Caco-2 (cell line): ENCODE measurements at regions not wholly inside any gene's neighbourhood (a gene's known extent, or its start where the extent isn't known, plus 50 kb on each side); places are given as distances from the start of the nearest gene placed in this dataset.
"Not testable (repeated sequence)": the region's sequence is repeated elsewhere in the genome, so short reads cannot be mapped to it uniquely, and the experiment has no call there.

Experiments
- BruUV-seq: library from RNA; stranded (reverse); fragments of 400-500 nt; replicated peaks from 2 replicates; lab custom pipeline; 2021; lab: Mats Ljungman, UMichigan
- CTCF ChIA-PET: fragments of 300-600 bp; sonication (Branson Sonifier 250); formaldehyde crosslinking; loops from one replicate; lab custom pipeline; 2022; ENCODE audit warnings: antibody characterized with exemption; lab: Charles Lee
- POLR2A ChIA-PET: fragments of 300-600 bp; sonication (Branson Sonifier 250); formaldehyde crosslinking; loops from one replicate; lab custom pipeline; 2022; ENCODE audit warnings: antibody characterized with exemption; lab: Charles Lee
- DNase-seq, 2 experiments: peaks; one replicate each; pipeline versions ENCODE4 v3.0.0 to v3.0.0-alpha.2; 2020 to 2022
- H3K27me3 ChIP-seq: replicated peaks from 2 replicates; pipeline ENCODE4 v1.6.0; 2011; ENCODE audit warnings: low read length; ENCODE audit not compliant: control insufficient read depth, insufficient read depth
- H3K36me3 ChIP-seq: 2 replicates; pipeline ENCODE4 v1.5.1; 2011; ENCODE audit warnings: low read length; ENCODE audit not compliant: control insufficient read depth, insufficient read depth
- H3K4me1 ChIP-seq: fragments of 250-450 bp; sonication (Bioruptor Pico); 2 replicates; pipeline ENCODE4 v1.5.1; 2020; ENCODE audit warnings: mild to moderate bottlenecking
- H3K4me3 ChIP-seq: 2 replicates; pipeline ENCODE4 v1.5.1; 2011; ENCODE audit warnings: low read depth, mild to moderate bottlenecking, control low read depth, low read length
- H3K9me3 ChIP-seq: fragments of 250-450 bp; sonication (Bioruptor Pico); 2 replicates; pipeline ENCODE4 v1.5.1; 2020; ENCODE audit warnings: mild to moderate bottlenecking, moderate library complexity
- H3K27ac Mint-ChIP-seq: one replicate; pipeline ENCODE4 v1.8.0; 2022; ENCODE audit warnings: mixed read lengths; ENCODE audit not compliant: unreplicated experiment
- H3K27me3 Mint-ChIP-seq: one replicate; pipeline ENCODE4 v1.8.0; 2022; ENCODE audit warnings: mixed read lengths; ENCODE audit not compliant: insufficient read depth, unreplicated experiment
- H3K36me3 Mint-ChIP-seq: one replicate; pipeline ENCODE4 v1.8.0; 2022; ENCODE audit warnings: mild to moderate bottlenecking, mixed read lengths; ENCODE audit not compliant: insufficient read depth, unreplicated experiment
- H3K4me1 Mint-ChIP-seq: one replicate; pipeline ENCODE4 v1.8.0; 2022; ENCODE audit warnings: low read depth, mixed read lengths; ENCODE audit not compliant: unreplicated experiment
- H3K4me3 Mint-ChIP-seq: one replicate; pipeline ENCODE4 v1.8.0; 2022; ENCODE audit warnings: mild to moderate bottlenecking, moderate library complexity, mixed read lengths; ENCODE audit not compliant: unreplicated experiment
- H3K9me3 Mint-ChIP-seq: one replicate; pipeline ENCODE4 v1.8.0; 2022; ENCODE audit warnings: mixed read lengths; ENCODE audit not compliant: unreplicated experiment
- intact Hi-C: fragments of 100-400 bp; cut with micrococcal nuclease; formaldehyde crosslinking; loops from one replicate; pipeline ENCODE4 v1.10.0; 2022; ENCODE audit not compliant: unreplicated experiment
- TF ChIP-seq, protein P1 (sequence below), 2 experiments: fragments of 200-600 bp in 1 of 2; IDR thresholded peaks; 1 replicate in 1 of 2; 2 replicates in 1 of 2; pipeline versions ENCODE4 v1.5.1 to v1.8.0; 2011 to 2022; ENCODE audit warnings: antibody characterized with exemption in 1 of 2, control low read depth in 1 of 2, inconsistent platforms in 1 of 2, low read depth in 1 of 2, low read length in 1 of 2, mild to moderate bottlenecking in 1 of 2, moderate library complexity in 1 of 2; ENCODE audit not compliant: insufficient read depth in 1 of 2, severe bottlenecking in 1 of 2, unreplicated experiment in 1 of 2

DNA sequence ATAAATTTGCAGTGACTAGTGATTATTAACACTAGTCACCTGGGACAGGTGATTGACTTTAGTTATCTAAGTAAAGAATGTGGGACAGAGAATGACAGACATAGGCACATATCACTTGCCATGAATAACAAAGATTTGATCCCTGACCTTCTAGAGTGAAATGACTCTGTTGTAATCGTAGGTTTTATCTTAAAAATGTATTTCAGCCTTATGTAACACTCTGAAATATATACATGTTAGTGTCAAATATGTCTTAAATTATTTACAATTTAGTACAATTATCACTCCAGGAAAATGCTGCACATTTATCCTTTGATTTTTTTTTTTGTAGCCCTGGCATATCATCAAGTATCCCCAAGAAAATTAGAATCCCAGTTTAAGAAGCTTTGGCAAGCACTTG, 186.4 kb upstream of the PTGFR start:
- ChIA-PET POLR2A (no interaction called here), CTCF (no interaction called here)
- H3K27me3 ChIP-seq, result no peaks in the 10 kb centered on the region
- Mint-ChIP-seq H3K27me3 (peaks cover 4% of the 10 kb centered on the region), H3K9me3 (no peaks in the 10 kb centered on the region), H3K27ac (no peak overlapping the region), H3K4me3 (no peak overlapping the region), H3K36me3 (no peaks in the 10 kb centered on the region), H3K4me1 (no peaks in the 10 kb centered on the region)
- intact Hi-C loops, result no loop called here
- TF ChIP-seq, protein P1, sequence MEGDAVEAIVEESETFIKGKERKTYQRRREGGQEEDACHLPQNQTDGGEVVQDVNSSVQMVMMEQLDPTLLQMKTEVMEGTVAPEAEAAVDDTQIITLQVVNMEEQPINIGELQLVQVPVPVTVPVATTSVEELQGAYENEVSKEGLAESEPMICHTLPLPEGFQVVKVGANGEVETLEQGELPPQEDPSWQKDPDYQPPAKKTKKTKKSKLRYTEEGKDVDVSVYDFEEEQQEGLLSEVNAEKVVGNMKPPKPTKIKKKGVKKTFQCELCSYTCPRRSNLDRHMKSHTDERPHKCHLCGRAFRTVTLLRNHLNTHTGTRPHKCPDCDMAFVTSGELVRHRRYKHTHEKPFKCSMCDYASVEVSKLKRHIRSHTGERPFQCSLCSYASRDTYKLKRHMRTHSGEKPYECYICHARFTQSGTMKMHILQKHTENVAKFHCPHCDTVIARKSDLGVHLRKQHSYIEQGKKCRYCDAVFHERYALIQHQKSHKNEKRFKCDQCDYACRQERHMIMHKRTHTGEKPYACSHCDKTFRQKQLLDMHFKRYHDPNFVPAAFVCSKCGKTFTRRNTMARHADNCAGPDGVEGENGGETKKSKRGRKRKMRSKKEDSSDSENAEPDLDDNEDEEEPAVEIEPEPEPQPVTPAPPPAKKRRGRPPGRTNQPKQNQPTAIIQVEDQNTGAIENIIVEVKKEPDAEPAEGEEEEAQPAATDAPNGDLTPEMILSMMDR (IDR thresholded peaks at IDR 0.05; ENCODE audit: insufficient read depth in 1 of 2, low read depth in 1 of 2, low read length in 1 of 2, severe bottlenecking in 1 of 2, unreplicated experiment in 1 of 2), result no peak
- no TSS peak for BruUV-seq
- H3K36me3 ChIP-seq, result no peaks in the 10 kb centered on the region
- H3K4me1 ChIP-seq, result no peaks in the 10 kb centered on the region
- DNase-seq, result no peak
- H3K9me3 ChIP-seq, result no peaks in the 10 kb centered on the region
- H3K4me3 ChIP-seq, result no peak overlapping the region

DNA sequence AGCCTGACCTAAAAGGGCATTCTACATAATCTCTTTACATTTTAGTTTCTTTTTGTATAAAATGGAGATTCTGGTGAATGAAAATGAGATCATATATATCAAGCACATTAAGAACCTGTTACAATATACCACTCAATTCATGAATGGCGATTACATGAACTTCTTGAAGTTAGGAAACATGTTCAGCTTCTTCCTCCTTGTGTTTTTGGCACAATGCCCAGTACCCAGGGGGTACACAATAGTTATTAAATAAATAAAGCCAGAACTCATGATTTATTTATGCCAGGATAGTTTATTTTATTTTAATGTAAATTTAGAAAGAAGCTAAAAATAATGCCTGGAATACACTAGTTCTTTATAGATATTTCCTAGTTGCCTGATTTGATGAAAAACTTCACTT, 186.0 kb upstream of the PTGFR start:
- H3K4me3 ChIP-seq, result no peak overlapping the region
- Mint-ChIP-seq H3K27ac (no peak overlapping the region), H3K4me3 (no peak overlapping the region), H3K9me3 (no peaks in the 10 kb centered on the region), H3K27me3 (peaks cover 4% of the 10 kb centered on the region), H3K36me3 (no peaks in the 10 kb centered on the region), H3K4me1 (no peaks in the 10 kb centered on the region)
- no TSS peak for BruUV-seq
- intact Hi-C loops, result no loop called here
- CTCF ChIA-PET, result no interaction called here
- no peak for DNase-seq
- POLR2A ChIA-PET, result no interaction called here
- H3K9me3 ChIP-seq, result no peaks in the 10 kb centered on the region
- no peaks in the 10 kb centered on the region for H3K36me3 ChIP-seq
- TF ChIP-seq, protein P1 (IDR thresholded peaks at IDR 0.05; ENCODE audit: insufficient read depth in 1 of 2, low read depth in 1 of 2, low read length in 1 of 2, severe bottlenecking in 1 of 2, unreplicated experiment in 1 of 2), result no peak
- no peaks in the 10 kb centered on the region for H3K4me1 ChIP-seq
- no peaks in the 10 kb centered on the region for H3K27me3 ChIP-seq

- H3K36me3 Mint-ChIP-seq, intact Hi-C loops, H3K9me3 Mint-ChIP-seq, H3K4me1 Mint-ChIP-seq, H3K4me1 ChIP-seq, H3K4me3 Mint-ChIP-seq, POLR2A ChIA-PET, H3K27me3 ChIP-seq, H3K4me3 ChIP-seq, H3K27ac Mint-ChIP-seq, H3K36me3 ChIP-seq, CTCF ChIA-PET, H3K27me3 Mint-ChIP-seq, DNase-seq, BruUV-seq, H3K9me3 ChIP-seq: not testable (repeated sequence)
These were observed 180.5 kb upstream of the PTGFR start for GRCh38 chr1:78310261-78310660.

DNA sequence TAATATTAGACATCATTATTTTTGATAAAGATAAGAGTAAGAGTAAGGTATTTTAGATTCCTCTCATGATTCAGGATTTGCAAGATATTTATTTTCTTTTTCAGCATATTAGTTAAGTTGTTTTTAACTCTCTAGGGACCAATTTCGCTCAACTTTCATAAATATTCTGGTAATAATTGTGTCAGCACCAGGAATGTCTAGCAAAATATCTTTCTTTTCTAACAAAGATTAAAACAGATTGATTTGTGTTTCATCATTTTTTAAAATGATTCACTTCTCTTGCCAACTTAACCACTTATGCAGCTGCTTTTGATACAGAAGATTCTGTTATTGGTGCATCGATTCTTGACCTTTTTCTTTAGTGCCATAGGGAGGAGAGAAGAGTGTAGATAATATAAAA, 172.8 kb upstream of the PTGFR start:
- BruUV-seq, result no TSS peak

More for the DNA sequence above, 172.8 kb upstream of the PTGFR start:
- H3K36me3 ChIP-seq, result no peaks in the 10 kb centered on the region
- TF ChIP-seq, protein P1 (IDR thresholded peaks at IDR 0.05; ENCODE audit: insufficient read depth in 1 of 2, low read depth in 1 of 2, low read length in 1 of 2, severe bottlenecking in 1 of 2, unreplicated experiment in 1 of 2), result no peak
- no peak for DNase-seq
- no peaks in the 10 kb centered on the region for H3K36me3 Mint-ChIP-seq
- H3K27me3 ChIP-seq, result no peaks in the 10 kb centered on the region
- H3K27ac Mint-ChIP-seq, result no peak overlapping the region
- no peaks in the 10 kb centered on the region for H3K9me3 ChIP-seq
- H3K4me1 ChIP-seq, result no peaks in the 10 kb centered on the region
- intact Hi-C loops, result no loop called here
- no peak overlapping the region for H3K4me3 Mint-ChIP-seq
- POLR2A ChIA-PET, result no interaction called here
- H3K9me3 Mint-ChIP-seq, result no peaks in the 10 kb centered on the region
- H3K4me1 Mint-ChIP-seq, result no peaks in the 10 kb centered on the region
- H3K27me3 Mint-ChIP-seq, result no peaks in the 10 kb centered on the region
- CTCF ChIA-PET, result no interaction called here
- no peak overlapping the region for H3K4me3 ChIP-seq
